ENCODE measurements at regions not wholly inside any gene's neighbourhood (a gene's known extent, or its start where the extent isn't known, plus 50 kb on each side); places are given as distances from the start of the nearest gene placed in this dataset.

DNA sequence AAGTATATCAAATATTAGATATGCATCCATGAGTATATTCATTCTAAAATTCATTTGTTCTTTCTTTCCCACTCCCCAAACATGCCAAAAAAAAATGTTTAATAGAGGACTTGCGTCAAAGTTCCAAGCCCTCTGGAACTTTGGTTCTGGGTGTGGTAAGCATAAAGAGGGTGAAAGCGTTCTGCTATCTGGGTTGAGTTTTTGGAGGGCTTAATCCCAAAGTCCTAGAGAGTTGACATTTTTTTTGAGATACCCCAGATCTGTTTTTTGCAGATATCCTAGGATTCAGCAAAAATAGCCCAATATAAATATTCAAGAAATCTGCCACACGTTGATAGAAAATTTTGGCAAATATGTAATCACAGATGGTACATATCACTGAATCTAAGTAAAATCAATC lies 424.3 kb upstream of the CBLB start:
- no peak overlapping the region for H3K4me3 ChIP-seq (ENCODE audit: low read depth, low read length)

DNA sequence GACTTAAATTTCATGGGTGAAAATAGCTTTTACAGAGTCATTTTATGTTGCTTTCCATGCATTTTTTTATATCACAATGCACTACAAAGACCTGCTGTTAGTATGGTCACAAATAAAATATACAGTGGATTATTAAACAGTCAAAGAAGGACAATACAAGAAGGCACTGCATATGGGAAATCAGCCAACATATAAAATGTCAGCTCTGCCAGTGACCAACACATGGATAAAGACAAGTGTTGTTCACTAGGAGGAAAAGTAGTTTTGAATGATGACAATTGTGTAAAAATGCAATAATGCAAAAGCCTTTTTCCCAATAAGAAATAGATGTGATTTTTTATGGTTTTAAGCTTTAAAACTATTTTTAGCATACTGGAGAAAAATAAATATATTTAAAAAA lies 425.3 kb upstream of the CBLB start:
- no peak overlapping the region for H3K4me3 ChIP-seq (ENCODE audit: low read depth, low read length)
- TF ChIP-seq, protein P1, sequence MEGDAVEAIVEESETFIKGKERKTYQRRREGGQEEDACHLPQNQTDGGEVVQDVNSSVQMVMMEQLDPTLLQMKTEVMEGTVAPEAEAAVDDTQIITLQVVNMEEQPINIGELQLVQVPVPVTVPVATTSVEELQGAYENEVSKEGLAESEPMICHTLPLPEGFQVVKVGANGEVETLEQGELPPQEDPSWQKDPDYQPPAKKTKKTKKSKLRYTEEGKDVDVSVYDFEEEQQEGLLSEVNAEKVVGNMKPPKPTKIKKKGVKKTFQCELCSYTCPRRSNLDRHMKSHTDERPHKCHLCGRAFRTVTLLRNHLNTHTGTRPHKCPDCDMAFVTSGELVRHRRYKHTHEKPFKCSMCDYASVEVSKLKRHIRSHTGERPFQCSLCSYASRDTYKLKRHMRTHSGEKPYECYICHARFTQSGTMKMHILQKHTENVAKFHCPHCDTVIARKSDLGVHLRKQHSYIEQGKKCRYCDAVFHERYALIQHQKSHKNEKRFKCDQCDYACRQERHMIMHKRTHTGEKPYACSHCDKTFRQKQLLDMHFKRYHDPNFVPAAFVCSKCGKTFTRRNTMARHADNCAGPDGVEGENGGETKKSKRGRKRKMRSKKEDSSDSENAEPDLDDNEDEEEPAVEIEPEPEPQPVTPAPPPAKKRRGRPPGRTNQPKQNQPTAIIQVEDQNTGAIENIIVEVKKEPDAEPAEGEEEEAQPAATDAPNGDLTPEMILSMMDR (IDR thresholded peaks at IDR 0.05; ENCODE audit: low read depth, low read length): no peak

More for the DNA sequence above, 424.3 kb upstream of the CBLB start:
- TF ChIP-seq, protein P1 (IDR thresholded peaks at IDR 0.05; ENCODE audit: low read depth, low read length): no peak

DNA sequence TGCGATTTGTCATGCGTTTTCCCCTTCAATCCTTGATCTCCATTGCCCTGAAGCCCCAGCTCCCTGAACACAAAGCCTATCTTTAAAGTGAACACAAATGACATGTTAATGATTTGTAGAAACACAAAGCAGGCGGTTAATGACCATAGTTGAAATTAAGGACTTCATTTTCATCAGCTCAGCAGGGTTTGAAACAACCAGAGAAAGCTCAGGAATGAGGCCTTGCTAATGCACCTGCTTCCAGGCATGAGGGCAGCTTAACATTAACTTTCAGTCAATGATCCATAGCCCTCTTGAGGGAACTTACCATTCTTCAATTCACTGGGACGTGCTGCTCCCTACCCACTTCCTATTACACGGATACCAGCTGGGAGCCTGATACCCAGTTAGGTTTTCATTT lies 427.2 kb upstream of the CBLB start:
- no peak overlapping the region for H3K4me3 ChIP-seq (ENCODE audit: low read depth, low read length)
- TF ChIP-seq, protein P1 (IDR thresholded peaks at IDR 0.05; ENCODE audit: low read depth, low read length): no peak

DNA sequence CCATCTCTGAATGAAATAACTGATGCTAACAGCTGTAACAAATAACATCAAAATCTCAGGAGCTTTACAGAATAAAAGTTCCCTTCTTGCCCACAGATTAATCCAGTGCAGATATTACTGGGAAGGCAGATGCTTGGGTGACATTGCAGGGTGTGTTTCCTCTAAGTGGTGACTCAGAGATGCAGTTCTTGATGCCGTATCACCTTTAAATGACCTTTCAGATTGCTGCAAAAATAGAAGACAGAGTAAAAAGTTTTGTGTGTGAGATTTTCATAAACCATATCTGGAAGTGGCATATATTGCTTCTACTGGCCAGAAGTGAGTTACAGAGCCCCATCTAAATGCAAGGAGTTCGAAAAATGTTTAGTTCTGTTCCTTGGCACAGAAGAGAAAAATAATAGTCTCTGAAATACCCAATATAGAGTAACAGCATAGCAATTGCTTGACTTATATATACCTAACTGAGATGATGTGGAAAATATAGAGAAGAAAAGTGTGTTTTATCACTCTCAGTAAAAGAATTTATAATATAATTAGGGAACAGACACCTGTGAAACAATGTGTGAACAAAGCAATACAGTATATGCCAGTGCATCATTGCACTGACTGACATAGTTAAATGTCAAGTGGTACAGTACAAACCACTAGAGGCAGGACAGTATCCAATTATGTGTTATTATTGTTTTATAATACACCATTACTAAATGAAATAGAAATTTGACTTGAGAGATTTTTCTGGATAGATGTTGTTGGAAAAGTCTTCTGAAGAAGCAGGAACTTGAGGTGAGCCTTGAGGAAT lies 430.7 kb upstream of the CBLB start:
- no peak overlapping the region for H3K4me3 ChIP-seq (ENCODE audit: low read depth, low read length)
- TF ChIP-seq, protein P1 (IDR thresholded peaks at IDR 0.05; ENCODE audit: low read depth, low read length): no peak

DNA sequence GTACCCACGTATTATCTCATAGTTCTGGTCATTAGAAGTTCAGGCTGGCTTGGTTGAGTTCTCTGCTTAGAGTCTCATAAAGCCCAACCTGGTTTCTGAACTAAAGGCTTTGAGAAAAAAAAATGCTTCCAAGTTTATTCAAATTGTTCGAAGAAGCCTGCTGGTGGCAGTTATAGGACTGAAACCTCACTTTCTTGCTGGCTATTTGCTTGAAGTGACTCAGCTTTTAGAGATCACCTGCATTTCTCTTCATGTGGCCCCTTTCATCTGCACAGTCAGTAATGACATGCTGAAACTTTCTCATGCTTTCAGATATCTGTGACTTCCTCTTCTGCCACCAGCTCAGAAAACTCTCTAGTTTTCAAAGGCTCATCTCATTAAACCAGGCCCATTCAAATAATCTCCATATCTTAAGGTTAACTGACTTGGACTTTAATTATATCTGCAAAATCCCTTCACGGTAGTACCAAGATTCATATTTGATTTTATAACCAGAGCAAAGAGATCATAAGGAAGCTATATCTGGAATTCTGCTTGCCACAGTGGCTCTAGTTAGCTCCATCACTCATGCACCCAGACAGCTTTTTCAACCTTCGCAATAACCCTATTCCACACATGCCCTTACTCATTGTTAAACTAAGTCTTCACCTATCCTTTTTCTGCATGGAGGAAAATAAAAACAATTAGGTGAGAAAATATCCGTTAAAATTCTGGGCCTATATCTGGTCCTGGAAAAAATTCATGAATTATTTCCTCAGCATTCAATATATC lies 433.8 kb upstream of the CBLB start:
- TF ChIP-seq, protein P1 (IDR thresholded peaks at IDR 0.05; ENCODE audit: low read depth, low read length): no peak

DNA sequence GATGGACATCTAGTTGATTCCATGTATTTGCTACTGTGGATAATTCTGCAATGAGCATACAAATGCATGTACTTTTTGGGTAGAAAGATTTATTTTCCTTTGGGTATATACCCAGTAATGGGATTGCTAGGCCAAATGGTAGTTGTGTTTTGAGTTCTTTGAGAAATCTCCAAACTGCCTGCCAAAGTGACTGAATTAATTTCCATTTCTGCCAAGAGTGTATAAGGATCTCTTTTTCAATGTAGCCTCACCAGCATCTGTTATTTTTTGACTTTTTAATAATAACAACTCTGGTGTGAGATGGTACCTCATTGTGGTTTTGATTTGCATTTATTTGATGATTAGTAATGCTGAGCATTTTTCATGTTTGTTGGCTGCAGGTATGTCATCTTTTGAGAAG lies 435.0 kb upstream of the CBLB start:
- TF ChIP-seq, protein P1 (IDR thresholded peaks at IDR 0.05; ENCODE audit: low read depth, low read length): no peak
- no peak overlapping the region for H3K4me3 ChIP-seq (ENCODE audit: low read depth, low read length)

More for the DNA sequence above, 433.8 kb upstream of the CBLB start:
- H3K4me3 ChIP-seq (ENCODE audit: low read depth, low read length): no peak overlapping the region

DNA sequence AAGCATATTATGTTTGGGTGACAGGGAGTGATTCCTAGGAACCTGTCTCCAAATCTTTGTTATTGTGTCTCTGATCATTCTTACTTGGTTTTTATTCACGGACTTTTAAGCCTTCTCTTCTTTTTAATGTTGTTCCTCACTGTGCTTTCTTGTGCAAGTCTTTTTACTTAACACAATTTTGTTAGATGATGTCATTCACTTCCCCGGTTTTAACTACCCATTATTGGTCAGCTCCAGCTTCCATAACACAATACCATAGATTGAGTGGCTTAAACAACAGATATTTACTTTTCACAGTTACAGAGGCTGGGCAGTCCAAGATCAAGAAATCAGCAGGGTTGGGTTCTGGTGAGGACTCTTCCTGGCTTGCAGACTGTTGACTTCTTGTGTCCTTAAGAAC lies 436.3 kb upstream of the CBLB start:
- H3K4me3 ChIP-seq (ENCODE audit: low read depth, low read length): no peak overlapping the region
- TF ChIP-seq, protein P1 (IDR thresholded peaks at IDR 0.05; ENCODE audit: low read depth, low read length): no peak

All from WI38 (cell line).